ENCODE measurements at regions not wholly inside any gene's neighbourhood (a gene's known extent, or its start where the extent isn't known, plus 50 kb on each side); places are given as distances from the start of the nearest gene placed in this dataset.
"Not testable (repeated sequence)": the region's sequence is repeated elsewhere in the genome, so short reads cannot be mapped to it uniquely, and the experiment has no call there.

DNA sequence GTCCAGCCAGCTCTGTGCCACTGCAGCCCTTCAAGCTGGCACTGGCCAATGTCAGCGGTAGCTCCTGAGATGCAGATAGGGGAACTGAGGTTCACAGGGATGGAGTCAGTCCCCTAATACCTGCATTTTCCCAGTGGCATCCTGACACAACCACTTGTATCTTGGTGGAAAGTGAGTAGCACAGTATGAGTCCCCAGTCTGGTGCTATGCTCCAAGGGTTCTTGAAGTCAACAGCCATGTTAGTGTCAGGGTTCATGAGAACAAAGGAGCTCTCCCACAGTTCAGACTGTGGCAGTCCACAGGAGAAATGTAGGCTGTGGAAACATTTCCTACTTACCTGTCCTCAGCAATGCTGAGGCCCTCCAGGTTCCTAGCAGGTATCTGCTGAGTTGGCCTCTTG lies 115.5 kb downstream of the ZNF736 start:
- Histone ChIP-seq H4K5ac (ENCODE audit: insufficient read length, low read depth, low read length) (no peak overlapping the region), H2BK5ac (ENCODE audit: insufficient read length, low read length) (no peak overlapping the region), H2BK120ac (ENCODE audit: low read depth, low read length, poor library complexity, severe bottlenecking) (no peak overlapping the region), H3K23ac (ENCODE audit: insufficient read length, low read depth, low read length) (no peak overlapping the region), H3K4me2 (ENCODE audit: insufficient read depth, insufficient read length, low read length) (no peak overlapping the region), H3K4ac (ENCODE audit: low read depth, low read length) (no peak overlapping the region), H3K27me3 (ENCODE audit: insufficient read depth, low read length) (no peaks in the 10 kb centered on the region), H3K79me1 (ENCODE audit: insufficient read depth, low read depth, low read length, poor library complexity, severe bottlenecking) (no peaks in the 10 kb centered on the region), H3K18ac (ENCODE audit: insufficient read length, low read depth, low read length) (no peak overlapping the region), H4K91ac (ENCODE audit: insufficient read length, low read depth, low read length) (no peak overlapping the region), H4K20me1 (ENCODE audit: control insufficient read depth, insufficient read depth, insufficient read length) (no peaks in the 10 kb centered on the region), H3K14ac (ENCODE audit: insufficient read depth, low read length) (no peak overlapping the region), H2BK20ac (ENCODE audit: low read depth, low read length, poor library complexity, severe bottlenecking) (no peak overlapping the region), H3K9ac (ENCODE audit: extremely low read depth, insufficient read length, low read length) (no peak overlapping the region), H3K56ac (ENCODE audit: insufficient read length, low read depth, low read length) (no peak overlapping the region), H3K27ac (ENCODE audit: insufficient read length, low read depth, low read length) (no peak overlapping the region), H4K8ac (replicated peaks; ENCODE audit: insufficient read length, low read depth, low read length) (no peak overlapping the region), H2BK12ac (ENCODE audit: insufficient read length, low read depth, low read length) (no peak overlapping the region), H3K79me2 (ENCODE audit: insufficient read depth, low read length) (no peaks in the 10 kb centered on the region), H2AFZ (ENCODE audit: low read length) (no peak overlapping the region), H3K9me3 (ENCODE audit: control insufficient read depth, low read depth, low read length) (peaks cover 48% of the 10 kb centered on the region), H3K23me2 (ENCODE audit: insufficient read length, low read depth, low read length, poor library complexity, severe bottlenecking) (no peaks in the 10 kb centered on the region), H2AK5ac (ENCODE audit: insufficient read length, low read length) (no peak overlapping the region), H3T11ph (ENCODE audit: low read length) (no peak overlapping the region), H3K4me1 (ENCODE audit: insufficient read depth, low read length) (no peaks in the 10 kb centered on the region), H2BK15ac (ENCODE audit: low read depth, low read length) (no peak overlapping the region)
- Mint-ChIP-seq H3K27ac (no peak overlapping the region), H3K4me1 (no peaks in the 10 kb centered on the region), H3K36me3 (ENCODE audit: insufficient read depth in 1 of 3, low read depth in 3 of 3) (peaks cover 4 to 14% (median 10%) of the 10 kb centered on the region in 3 experiments; a peak in 5 of 7 replicates), H3K27me3 (ENCODE audit: low read depth) (no peaks in the 10 kb centered on the region), H3K4me3 (no peak overlapping the region), H3K9me3 (peaks cover 82 to 90% of the 10 kb centered on the region in 2 experiments)
- DNase-seq = no peak
- TF ChIP-seq, protein P1, sequence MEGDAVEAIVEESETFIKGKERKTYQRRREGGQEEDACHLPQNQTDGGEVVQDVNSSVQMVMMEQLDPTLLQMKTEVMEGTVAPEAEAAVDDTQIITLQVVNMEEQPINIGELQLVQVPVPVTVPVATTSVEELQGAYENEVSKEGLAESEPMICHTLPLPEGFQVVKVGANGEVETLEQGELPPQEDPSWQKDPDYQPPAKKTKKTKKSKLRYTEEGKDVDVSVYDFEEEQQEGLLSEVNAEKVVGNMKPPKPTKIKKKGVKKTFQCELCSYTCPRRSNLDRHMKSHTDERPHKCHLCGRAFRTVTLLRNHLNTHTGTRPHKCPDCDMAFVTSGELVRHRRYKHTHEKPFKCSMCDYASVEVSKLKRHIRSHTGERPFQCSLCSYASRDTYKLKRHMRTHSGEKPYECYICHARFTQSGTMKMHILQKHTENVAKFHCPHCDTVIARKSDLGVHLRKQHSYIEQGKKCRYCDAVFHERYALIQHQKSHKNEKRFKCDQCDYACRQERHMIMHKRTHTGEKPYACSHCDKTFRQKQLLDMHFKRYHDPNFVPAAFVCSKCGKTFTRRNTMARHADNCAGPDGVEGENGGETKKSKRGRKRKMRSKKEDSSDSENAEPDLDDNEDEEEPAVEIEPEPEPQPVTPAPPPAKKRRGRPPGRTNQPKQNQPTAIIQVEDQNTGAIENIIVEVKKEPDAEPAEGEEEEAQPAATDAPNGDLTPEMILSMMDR (conservative IDR thresholded peaks at IDR 0.05) = no peak
- WGBS (ENCODE audit: extremely low coverage, insufficient read length, low lambda C conversion rate) = no CpG with 5 or more reads among the region's 1 CpG

DNA sequence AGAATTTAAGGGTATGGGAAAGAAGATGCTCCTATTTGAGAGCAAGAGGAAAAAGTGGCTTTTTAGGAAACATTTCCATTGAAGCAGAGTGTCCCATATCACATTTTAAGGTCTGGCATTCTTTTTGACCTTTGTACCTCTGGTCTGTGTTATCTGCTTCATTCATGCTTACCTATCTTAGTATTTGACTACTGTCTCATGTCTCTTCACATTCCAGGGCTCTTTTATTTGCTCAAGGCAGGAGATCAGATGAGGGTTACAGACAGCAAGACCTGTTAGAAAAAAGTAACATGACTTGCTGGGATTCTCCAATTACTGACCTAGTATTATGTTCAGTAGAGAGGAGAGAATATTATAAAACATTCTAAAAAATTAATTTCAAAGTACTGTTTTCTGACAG lies 111.7 kb downstream of the ZNF736 start:
- not testable (repeated sequence) for H3K4me2 ChIP-seq (ENCODE audit: insufficient read depth, insufficient read length, low read length); H3K56ac ChIP-seq (ENCODE audit: insufficient read length, low read depth, low read length); DNase-seq; H3K4me1 ChIP-seq (ENCODE audit: insufficient read depth, low read length); H4K91ac ChIP-seq (ENCODE audit: insufficient read length, low read depth, low read length); H3K27me3 ChIP-seq (ENCODE audit: insufficient read depth, low read length); H3K23ac ChIP-seq (ENCODE audit: insufficient read length, low read depth, low read length); H3K4me1 Mint-ChIP-seq; H3K18ac ChIP-seq (ENCODE audit: insufficient read length, low read depth, low read length); H2BK12ac ChIP-seq (ENCODE audit: insufficient read length, low read depth, low read length); H3K4ac ChIP-seq (ENCODE audit: low read depth, low read length); H3K4me3 Mint-ChIP-seq; H3K79me2 ChIP-seq (ENCODE audit: insufficient read depth, low read length); H3K14ac ChIP-seq (ENCODE audit: insufficient read depth, low read length); H2AK5ac ChIP-seq (ENCODE audit: insufficient read length, low read length); H2AFZ ChIP-seq (ENCODE audit: low read length); H2BK15ac ChIP-seq (ENCODE audit: low read depth, low read length); H3K9ac ChIP-seq (ENCODE audit: extremely low read depth, insufficient read length, low read length); H4K20me1 ChIP-seq (ENCODE audit: control insufficient read depth, insufficient read depth, insufficient read length); H3K27ac Mint-ChIP-seq; H2BK20ac ChIP-seq (ENCODE audit: low read depth, low read length, poor library complexity, severe bottlenecking); H2BK5ac ChIP-seq (ENCODE audit: insufficient read length, low read length); H3K27ac ChIP-seq (ENCODE audit: insufficient read length, low read depth, low read length); H3K23me2 ChIP-seq (ENCODE audit: insufficient read length, low read depth, low read length, poor library complexity, severe bottlenecking); H3K27me3 Mint-ChIP-seq (ENCODE audit: low read depth); H4K8ac ChIP-seq (replicated peaks; ENCODE audit: insufficient read length, low read depth, low read length); H2BK120ac ChIP-seq (ENCODE audit: low read depth, low read length, poor library complexity, severe bottlenecking); H3T11ph ChIP-seq (ENCODE audit: low read length); H4K5ac ChIP-seq (ENCODE audit: insufficient read length, low read depth, low read length); H3K79me1 ChIP-seq (ENCODE audit: insufficient read depth, low read depth, low read length, poor library complexity, severe bottlenecking)
- Mint-ChIP-seq H3K36me3 (ENCODE audit: insufficient read depth in 1 of 3, low read depth in 3 of 3) (peaks cover 4 to 15% (median 5%) of the 10 kb centered on the region in 3 experiments; a peak in 3 of 7 replicates), H3K9me3 (peaks cover 92 to 98% of the 10 kb centered on the region in 2 experiments)
- H3K9me3 ChIP-seq (ENCODE audit: control insufficient read depth, low read depth, low read length) = peaks cover 38% of the 10 kb centered on the region
